ENCODE measurements at regions not wholly inside any gene's neighbourhood (a gene's known extent, or its start where the extent isn't known, plus 50 kb on each side); places are given as distances from the start of the nearest gene placed in this dataset.

DNA sequence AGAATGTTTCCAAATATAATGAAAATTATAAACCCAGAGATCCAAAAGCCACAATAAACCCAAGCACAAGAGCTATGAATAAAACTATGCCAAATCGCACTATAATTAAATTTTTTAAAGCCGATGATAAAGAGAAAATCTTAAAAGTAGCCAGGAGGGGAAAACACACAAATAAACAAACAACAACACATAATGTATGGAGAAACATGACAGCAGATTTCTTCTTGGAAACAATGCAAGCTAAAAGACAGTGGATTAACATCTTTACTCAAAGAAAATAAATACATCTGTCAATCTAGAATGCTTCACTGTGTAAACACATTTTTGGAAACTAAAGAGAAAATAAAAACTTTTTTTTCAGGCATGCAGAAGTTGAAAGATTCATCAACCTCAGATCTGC lies 53.0 kb upstream of the SMOX start:
- Histone ChIP-seq H3K27ac (no peak overlapping the region), H3K4me1 (peaks cover 0 to 12% (median 4%) of the 10 kb centered on the region in 9 donors), H3K27me3 (peaks cover 0 to 6% (median 0%) of the 10 kb centered on the region in 7 donors), H3K36me3 (no peaks in the 10 kb centered on the region), H3K4me3 (no peak overlapping the region), H3K9me3 (peaks cover 0 to 12% (median 0%) of the 10 kb centered on the region in 11 donors)
- WGBS, 2 donors, result 41 to 72% methylated on average over 2 of the region's 2 CpGs
- DNase-seq (no peak), ATAC-seq (no peak)
- TF ChIP-seq, protein P1, sequence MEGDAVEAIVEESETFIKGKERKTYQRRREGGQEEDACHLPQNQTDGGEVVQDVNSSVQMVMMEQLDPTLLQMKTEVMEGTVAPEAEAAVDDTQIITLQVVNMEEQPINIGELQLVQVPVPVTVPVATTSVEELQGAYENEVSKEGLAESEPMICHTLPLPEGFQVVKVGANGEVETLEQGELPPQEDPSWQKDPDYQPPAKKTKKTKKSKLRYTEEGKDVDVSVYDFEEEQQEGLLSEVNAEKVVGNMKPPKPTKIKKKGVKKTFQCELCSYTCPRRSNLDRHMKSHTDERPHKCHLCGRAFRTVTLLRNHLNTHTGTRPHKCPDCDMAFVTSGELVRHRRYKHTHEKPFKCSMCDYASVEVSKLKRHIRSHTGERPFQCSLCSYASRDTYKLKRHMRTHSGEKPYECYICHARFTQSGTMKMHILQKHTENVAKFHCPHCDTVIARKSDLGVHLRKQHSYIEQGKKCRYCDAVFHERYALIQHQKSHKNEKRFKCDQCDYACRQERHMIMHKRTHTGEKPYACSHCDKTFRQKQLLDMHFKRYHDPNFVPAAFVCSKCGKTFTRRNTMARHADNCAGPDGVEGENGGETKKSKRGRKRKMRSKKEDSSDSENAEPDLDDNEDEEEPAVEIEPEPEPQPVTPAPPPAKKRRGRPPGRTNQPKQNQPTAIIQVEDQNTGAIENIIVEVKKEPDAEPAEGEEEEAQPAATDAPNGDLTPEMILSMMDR (IDR thresholded peaks at IDR 0.05), result no peak
- intact Hi-C loops (cut with DNase I), result no loop called here

DNA sequence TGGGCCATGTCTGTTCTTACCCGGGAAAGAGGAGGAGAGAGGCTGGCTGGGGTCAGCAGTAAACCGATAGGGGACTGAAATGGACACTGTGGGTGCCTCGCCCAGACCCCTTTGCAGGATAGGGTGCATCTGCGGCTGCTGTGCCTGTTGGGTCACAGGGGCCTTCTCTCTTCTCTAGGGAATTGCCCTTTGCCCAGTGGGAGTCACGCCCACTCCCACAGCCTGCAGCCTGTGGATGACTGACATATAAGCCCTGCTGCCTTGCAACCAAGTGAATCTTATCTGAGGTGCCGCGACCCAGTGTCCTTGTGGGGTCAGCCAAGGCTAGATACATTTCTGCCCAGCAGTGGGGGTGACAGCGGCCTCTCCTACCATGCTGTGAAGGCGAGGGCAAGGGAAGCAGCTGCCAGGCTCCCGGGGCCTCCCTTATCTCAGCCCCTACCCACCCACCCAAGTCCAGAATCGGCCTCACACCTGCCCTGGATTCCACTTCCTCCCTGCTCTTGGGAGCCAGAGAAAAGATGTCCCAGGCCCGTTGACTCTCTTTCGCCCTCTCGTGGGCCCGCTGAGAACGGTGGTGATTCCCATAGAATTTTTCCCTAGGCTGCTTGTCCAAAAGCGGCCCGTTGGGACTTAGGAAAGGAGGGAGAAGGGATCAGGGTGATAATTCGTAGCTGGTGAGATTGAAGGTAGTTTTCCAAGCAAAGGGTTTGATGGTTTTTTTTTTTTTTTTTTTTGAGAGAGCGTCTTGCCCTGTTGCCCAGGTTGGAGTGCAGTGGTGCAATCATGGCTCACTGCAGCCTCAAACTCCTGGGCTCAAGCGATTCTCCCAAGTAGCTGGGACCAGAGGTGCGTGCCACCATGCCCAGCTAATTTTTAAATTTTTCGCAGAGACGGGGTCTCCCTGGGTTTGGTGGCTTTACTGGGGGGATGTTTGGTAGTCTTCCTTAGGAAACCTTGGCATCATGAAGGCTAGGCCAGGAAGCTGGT lies 56.8 kb upstream of the SMOX start:
- TF ChIP-seq, protein P1 (IDR thresholded peaks at IDR 0.05), result peak; percentile 27 to 74 (median 66)
- DNase-seq (peak; percentile 51 to 70), ATAC-seq (peak; percentile 47 to 79 (median 72))
- 41 to 45% methylated on average over 24 of the region's 24 CpGs for WGBS, 2 donors
- intact Hi-C loops (cut with DNase I), result no loop called here
- H3K4me3 ChIP-seq, result no peak overlapping the region
- H3K27ac ChIP-seq, result peak overlapping the region in 2 of 10 donors; percentile 40 to 73
- H3K27me3 ChIP-seq, result peaks cover 0 to 6% (median 0%) of the 10 kb centered on the region in 7 donors
- H3K9me3 ChIP-seq, result peaks cover 0 to 12% (median 0%) of the 10 kb centered on the region in 11 donors
- H3K4me1 ChIP-seq, result peaks cover 0 to 23% (median 4%) of the 10 kb centered on the region in 9 donors
- H3K36me3 ChIP-seq, result no peaks in the 10 kb centered on the region

DNA sequence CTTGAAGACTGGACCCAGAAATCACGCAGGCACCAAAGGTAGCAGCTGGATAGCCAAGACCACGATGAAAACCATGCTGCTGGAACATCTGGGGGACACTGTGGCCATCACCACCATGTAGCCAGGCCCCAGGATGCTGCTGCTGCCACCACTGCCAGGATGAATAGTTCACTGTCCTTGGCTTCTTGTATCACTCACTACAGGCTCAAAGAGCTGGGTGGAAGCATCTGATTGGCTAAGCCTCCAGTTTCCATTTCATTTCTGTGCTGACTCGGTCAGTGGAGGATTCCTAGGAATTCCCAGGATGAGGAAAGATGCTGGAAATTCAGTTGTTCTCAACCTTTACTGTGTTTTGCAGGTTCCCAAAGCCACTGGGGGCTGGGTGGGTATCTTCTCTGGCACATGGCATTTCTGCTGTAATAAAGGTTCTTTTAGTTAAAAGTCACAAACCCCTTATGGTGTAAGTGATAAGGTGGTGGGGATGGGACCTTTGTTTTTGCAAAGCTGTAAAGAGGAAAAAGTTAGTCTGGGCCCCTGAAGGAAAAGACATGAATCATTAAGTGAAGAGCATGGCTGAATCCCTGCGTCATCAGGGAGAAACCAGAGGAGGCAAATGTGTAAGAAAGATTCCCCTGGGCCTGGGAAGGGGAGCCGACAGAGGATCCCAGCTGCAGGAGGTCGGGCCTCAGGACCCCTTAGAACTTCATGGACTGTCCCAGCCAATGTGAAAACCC lies 57.7 kb upstream of the SMOX start:
- intact Hi-C loops (cut with DNase I), result no loop called here
- TF ChIP-seq, protein P1 (IDR thresholded peaks at IDR 0.05), result no peak
- H3K4me3 ChIP-seq, result no peak overlapping the region
- peaks cover 0 to 8% (median 0%) of the 10 kb centered on the region in 11 donors for H3K9me3 ChIP-seq
- peaks cover 0 to 31% (median 4%) of the 10 kb centered on the region in 9 donors for H3K4me1 ChIP-seq
- ATAC-seq (peak in 6 of 8 donors; percentile 16 to 66 (median 26)), DNase-seq (no peak)
- H3K36me3 ChIP-seq, result no peaks in the 10 kb centered on the region
- peak overlapping the region in 1 of 10 donors; percentile 73 for H3K27ac ChIP-seq
- WGBS, 2 donors, result 68 to 81% methylated on average over 6 of the region's 6 CpGs
- peaks cover 0 to 6% (median 0%) of the 10 kb centered on the region in 7 donors for H3K27me3 ChIP-seq

All from heart right ventricle (tissue), 16 donors.